ENCODE measurements at regions not wholly inside any gene's neighbourhood (a gene's known extent, or its start where the extent isn't known, plus 50 kb on each side); places are given as distances from the start of the nearest gene placed in this dataset.
"Not testable (repeated sequence)": the region's sequence is repeated elsewhere in the genome, so short reads cannot be mapped to it uniquely, and the experiment has no call there.

DNA sequence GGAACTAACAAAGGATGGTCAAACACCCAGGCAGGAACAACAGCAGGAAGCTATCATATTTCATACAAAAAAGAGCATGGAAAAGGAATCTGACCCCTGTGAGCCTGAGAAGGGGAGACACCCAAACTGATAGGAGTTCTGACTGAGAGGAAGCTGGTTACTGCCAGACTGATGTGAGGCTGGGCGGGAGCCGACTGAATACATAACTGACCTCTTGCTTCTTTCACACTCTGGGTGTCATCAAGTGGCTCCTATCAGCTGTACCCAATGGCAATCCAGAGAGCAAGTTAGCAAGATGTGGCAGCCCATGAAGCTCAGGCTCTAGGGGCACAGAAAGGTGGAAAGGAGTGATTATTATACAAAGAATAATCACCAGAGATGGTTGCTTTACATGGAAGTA is 795.1 kb upstream of the HS3ST5 start:
- no peak for TF ChIP-seq POLR2A (IDR thresholded peaks at IDR 0.05; ENCODE audit: extremely low read depth, insufficient read length)
- TF ChIP-seq, protein P1, sequence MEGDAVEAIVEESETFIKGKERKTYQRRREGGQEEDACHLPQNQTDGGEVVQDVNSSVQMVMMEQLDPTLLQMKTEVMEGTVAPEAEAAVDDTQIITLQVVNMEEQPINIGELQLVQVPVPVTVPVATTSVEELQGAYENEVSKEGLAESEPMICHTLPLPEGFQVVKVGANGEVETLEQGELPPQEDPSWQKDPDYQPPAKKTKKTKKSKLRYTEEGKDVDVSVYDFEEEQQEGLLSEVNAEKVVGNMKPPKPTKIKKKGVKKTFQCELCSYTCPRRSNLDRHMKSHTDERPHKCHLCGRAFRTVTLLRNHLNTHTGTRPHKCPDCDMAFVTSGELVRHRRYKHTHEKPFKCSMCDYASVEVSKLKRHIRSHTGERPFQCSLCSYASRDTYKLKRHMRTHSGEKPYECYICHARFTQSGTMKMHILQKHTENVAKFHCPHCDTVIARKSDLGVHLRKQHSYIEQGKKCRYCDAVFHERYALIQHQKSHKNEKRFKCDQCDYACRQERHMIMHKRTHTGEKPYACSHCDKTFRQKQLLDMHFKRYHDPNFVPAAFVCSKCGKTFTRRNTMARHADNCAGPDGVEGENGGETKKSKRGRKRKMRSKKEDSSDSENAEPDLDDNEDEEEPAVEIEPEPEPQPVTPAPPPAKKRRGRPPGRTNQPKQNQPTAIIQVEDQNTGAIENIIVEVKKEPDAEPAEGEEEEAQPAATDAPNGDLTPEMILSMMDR (IDR thresholded peaks at IDR 0.05; ENCODE audit: low read depth, low read length) = no peak
- no peak for TF ChIP-seq MAX (IDR thresholded peaks at IDR 0.05; ENCODE audit: low read depth, low read length)
- no peak for TF ChIP-seq MYC (IDR thresholded peaks at IDR 0.05; ENCODE audit: low read depth, low read length)
- no peak for DNase-seq (ENCODE audit: low read depth)
- H3K4me3 ChIP-seq (ENCODE audit: low read depth, low read length) = no peak overlapping the region

DNA sequence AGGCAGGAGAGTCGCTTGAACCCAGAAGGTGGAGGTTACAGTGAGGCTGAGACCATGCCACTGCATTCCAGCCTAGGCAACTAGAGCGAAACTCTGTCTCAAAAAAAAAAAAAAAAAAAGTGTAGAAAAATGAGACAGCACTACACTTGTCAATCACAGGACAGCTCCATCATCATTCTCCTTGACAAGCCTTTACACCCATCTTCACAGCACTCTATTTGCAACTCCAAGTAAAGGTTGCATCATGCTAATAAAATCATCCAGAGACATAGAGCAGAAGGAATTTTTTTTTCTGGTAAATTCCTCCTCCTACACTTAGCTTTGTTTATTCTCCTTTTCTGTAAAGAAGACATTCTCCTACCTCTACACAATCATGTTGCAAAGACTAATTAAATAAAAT is 791.0 kb upstream of the HS3ST5 start:
- TF ChIP-seq POLR2A (IDR thresholded peaks at IDR 0.05; ENCODE audit: extremely low read depth, insufficient read length) = no peak
- TF ChIP-seq MYC (IDR thresholded peaks at IDR 0.05; ENCODE audit: low read depth, low read length) = no peak
- TF ChIP-seq, protein P1 (IDR thresholded peaks at IDR 0.05; ENCODE audit: low read depth, low read length) = no peak
- no peak for TF ChIP-seq MAX (IDR thresholded peaks at IDR 0.05; ENCODE audit: low read depth, low read length)
- no peak for DNase-seq (ENCODE audit: low read depth)
- no peak overlapping the region for H3K4me3 ChIP-seq (ENCODE audit: low read depth, low read length)

DNA sequence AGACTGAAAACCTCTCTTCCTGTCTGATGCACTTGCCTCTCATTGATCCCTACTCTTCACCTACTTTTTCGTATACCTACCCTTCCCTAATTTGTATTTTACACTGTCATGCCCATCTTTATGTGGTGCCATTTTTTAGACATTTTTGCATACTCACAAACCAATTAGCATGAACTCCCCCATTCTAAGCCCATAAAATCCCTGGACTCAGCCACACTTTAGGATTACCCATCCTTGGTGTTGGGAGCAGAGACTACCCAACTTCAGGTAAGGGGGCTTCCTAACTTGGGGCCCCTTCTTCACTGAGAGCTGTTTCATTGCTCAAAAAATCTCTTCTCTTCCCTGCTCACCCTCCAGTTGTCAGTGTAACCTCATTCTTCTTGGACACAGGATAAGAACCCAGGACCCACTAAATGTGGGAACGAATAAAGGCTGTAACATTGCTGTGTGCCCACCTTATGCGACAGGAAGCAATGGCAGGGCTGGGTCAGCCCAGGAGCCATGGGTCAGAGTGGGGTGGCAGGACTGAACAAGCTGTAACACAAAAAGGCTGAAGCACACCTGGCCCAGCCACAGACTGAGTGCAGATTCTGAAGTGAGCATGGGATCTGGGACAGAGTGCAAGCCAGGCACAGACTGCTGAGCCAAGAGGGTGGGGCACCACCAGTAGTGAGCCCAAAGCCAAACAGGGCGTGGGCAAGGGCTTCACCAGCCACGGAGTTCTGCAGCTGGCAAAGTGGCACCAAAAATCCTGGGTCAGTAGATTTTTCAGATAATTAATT is 789.1 kb upstream of the HS3ST5 start:
- no peak for DNase-seq (ENCODE audit: low read depth)
- H3K4me3 ChIP-seq (ENCODE audit: low read depth, low read length) = no peak overlapping the region
- no peak for TF ChIP-seq MAX (IDR thresholded peaks at IDR 0.05; ENCODE audit: low read depth, low read length)
- TF ChIP-seq, protein P1 (IDR thresholded peaks at IDR 0.05; ENCODE audit: low read depth, low read length) = no peak
- TF ChIP-seq POLR2A (IDR thresholded peaks at IDR 0.05; ENCODE audit: extremely low read depth, insufficient read length) = no peak
- TF ChIP-seq MYC (IDR thresholded peaks at IDR 0.05; ENCODE audit: low read depth, low read length) = no peak

DNA sequence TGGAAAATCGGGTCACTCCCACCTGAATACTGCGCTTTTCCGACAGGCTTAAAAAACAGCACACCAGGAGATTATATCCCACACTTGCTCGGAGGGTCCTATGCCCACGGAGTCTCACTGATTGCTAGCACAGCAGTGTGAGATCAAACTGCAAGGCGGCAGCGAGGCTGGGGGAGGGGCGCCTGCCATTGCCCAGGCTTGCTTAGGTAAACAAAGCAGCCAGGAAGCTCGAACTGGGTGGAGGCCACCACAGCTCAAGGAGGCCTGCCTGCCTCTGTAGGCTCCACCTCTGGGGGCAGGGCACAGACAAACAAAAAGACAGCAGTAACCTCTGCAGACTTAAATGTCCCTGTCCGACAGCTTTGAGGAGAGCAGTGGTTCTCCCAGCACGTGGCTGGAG is 778.7 kb upstream of the HS3ST5 start:
- not testable (repeated sequence) for H3K4me3 ChIP-seq (ENCODE audit: low read depth, low read length); DNase-seq (ENCODE audit: low read depth)

DNA sequence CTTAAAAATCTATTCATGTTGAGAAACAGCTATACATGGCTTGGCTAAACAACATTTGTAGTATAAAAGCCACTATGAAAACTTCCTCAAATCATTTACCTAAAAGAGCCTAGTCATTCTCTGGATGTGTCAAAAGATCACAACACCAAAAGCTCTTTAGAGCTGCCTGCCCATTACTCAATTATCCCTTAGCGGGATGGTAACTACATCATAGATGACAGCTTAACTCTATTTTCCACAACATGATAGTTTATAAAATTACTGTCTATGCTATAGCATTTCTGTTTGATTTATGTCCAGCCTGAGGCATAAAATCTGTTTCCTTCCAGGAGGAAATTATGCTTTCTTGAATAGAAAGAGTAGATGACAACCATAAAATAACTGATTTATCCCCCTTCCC is 777.6 kb upstream of the HS3ST5 start:
- no peak for DNase-seq (ENCODE audit: low read depth)
- no peak for TF ChIP-seq POLR2A (IDR thresholded peaks at IDR 0.05; ENCODE audit: extremely low read depth, insufficient read length)
- no peak for TF ChIP-seq MAX (IDR thresholded peaks at IDR 0.05; ENCODE audit: low read depth, low read length)
- TF ChIP-seq, protein P1 (IDR thresholded peaks at IDR 0.05; ENCODE audit: low read depth, low read length) = no peak
- no peak for TF ChIP-seq MYC (IDR thresholded peaks at IDR 0.05; ENCODE audit: low read depth, low read length)
- H3K4me3 ChIP-seq (ENCODE audit: low read depth, low read length) = no peak overlapping the region

GRCh38 chr6:115091461-115091860 is 748.6 kb upstream of the HS3ST5 start:
- DNase-seq (ENCODE audit: low read depth) = no peak
- no peak overlapping the region for H3K4me3 ChIP-seq (ENCODE audit: low read depth, low read length)
- TF ChIP-seq MYC (IDR thresholded peaks at IDR 0.05; ENCODE audit: low read depth, low read length) = no peak
- no peak for TF ChIP-seq MAX (IDR thresholded peaks at IDR 0.05; ENCODE audit: low read depth, low read length)
- TF ChIP-seq, protein P1 (IDR thresholded peaks at IDR 0.05; ENCODE audit: low read depth, low read length) = no peak
- no peak for TF ChIP-seq POLR2A (IDR thresholded peaks at IDR 0.05; ENCODE audit: extremely low read depth, insufficient read length)

All from NB4 (cell line).